ENCODE measurements at regions not wholly inside any gene's neighbourhood (a gene's known extent, or its start where the extent isn't known, plus 50 kb on each side); places are given as distances from the start of the nearest gene placed in this dataset.

DNA sequence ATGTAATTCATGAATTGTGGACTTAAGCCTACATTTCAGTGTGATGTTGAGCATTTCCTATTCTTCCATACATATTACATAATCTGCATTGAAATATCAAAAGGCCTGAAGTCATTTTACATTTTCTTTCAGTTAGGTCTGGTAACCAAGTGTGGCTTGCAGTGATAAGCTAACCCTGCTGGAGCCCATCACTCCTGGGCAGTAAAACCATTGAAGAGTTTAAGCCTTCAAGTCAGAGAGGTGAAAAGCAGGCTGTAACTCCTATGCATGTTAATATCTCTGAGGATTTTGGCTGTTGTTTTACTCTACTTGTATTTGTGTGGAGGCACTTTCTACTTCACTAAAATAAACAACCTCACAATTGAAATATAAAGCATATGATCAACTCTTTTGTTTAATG is 248.8 kb downstream of the SLITRK5 start (continued):
- no peak for TF ChIP-seq PRDM15 (CRISPR knock-in tag; IDR thresholded peaks at IDR 0.05)
- TF ChIP-seq ZNF219 (CRISPR knock-in tag; IDR thresholded peaks at IDR 0.05; ENCODE audit: borderline replicate concordance), result no peak
- TF ChIP-seq, protein P1, sequence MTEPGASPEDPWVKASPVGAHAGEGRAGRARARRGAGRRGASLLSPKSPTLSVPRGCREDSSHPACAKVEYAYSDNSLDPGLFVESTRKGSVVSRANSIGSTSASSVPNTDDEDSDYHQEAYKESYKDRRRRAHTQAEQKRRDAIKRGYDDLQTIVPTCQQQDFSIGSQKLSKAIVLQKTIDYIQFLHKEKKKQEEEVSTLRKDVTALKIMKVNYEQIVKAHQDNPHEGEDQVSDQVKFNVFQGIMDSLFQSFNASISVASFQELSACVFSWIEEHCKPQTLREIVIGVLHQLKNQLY (CRISPR knock-in tag; IDR thresholded peaks at IDR 0.05), result no peak
- no peak for TF ChIP-seq CREB1 (CRISPR knock-in tag; IDR thresholded peaks at IDR 0.05)

DNA sequence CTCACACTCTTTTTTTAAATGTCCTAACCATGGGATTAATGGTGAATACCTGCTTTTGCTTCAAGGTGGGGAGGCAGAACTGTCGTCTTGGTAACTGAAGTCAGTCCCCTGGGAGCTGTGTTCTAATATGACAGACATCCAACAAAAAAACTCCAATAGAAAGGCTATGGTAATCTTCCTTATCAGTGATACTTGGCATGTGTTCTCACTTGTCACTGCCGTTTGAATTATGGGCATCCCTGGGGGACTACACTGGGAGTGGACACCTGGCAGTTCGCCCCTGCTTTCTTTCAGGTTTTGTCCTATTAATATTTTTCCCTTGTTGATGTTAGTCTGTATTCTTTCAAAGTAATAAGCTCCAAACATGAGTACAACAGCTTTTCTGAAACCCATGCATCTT is 252.6 kb downstream of the SLITRK5 start:
- ChIA-PET CTCF (no interaction called here), POLR2A (no interaction called here)
- peaks cover 9% of the 10 kb centered on the region for H3K4me1 Mint-ChIP-seq
- H3K27ac Mint-ChIP-seq, result no peak overlapping the region
- ATAC-seq (no peak), DNase-seq (ENCODE audit: low spot score) (no peak)
- peaks cover 5% of the 10 kb centered on the region for H3K9me3 Mint-ChIP-seq
- TF ChIP-seq, protein P2, sequence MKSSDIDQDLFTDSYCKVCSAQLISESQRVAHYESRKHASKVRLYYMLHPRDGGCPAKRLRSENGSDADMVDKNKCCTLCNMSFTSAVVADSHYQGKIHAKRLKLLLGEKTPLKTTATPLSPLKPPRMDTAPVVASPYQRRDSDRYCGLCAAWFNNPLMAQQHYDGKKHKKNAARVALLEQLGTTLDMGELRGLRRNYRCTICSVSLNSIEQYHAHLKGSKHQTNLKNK (CRISPR knock-in tag; IDR thresholded peaks at IDR 0.05), result no peak
- no peak for TF ChIP-seq USF2 (CRISPR knock-in tag; IDR thresholded peaks at IDR 0.05)
- no peak for TF ChIP-seq ZNF416 (CRISPR knock-in tag; IDR thresholded peaks at IDR 0.05)
- TF ChIP-seq ELF4 (CRISPR knock-in tag; IDR thresholded peaks at IDR 0.05; ENCODE audit: low read depth), result no peak
- TF ChIP-seq GABPB1 (CRISPR knock-in tag; IDR thresholded peaks at IDR 0.05), result no peak
- no peak for TF ChIP-seq TEAD1 (CRISPR knock-in tag; IDR thresholded peaks at IDR 0.05)
- TF ChIP-seq ZNF121 (CRISPR knock-in tag; IDR thresholded peaks at IDR 0.05), result no peak
- TF ChIP-seq ERG (CRISPR knock-in tag; IDR thresholded peaks at IDR 0.05), result no peak
- TF ChIP-seq, protein P1 (CRISPR knock-in tag; IDR thresholded peaks at IDR 0.05), result no peak
- no peak for TF ChIP-seq ZNF138 (CRISPR knock-in tag; conservative IDR thresholded peaks at IDR 0.05)
- TF ChIP-seq FOXP4 (CRISPR knock-in tag; IDR thresholded peaks at IDR 0.05), result no peak
- TF ChIP-seq ZNF671 (CRISPR knock-in tag; IDR thresholded peaks at IDR 0.05), result no peak
- no peaks in the 10 kb centered on the region for H3K27me3 Mint-ChIP-seq (ENCODE audit: low read depth)
- H3K4me3 Mint-ChIP-seq, result no peak overlapping the region
- H3K36me3 Mint-ChIP-seq, result no peaks in the 10 kb centered on the region
